Hepatocyte (in vitro differentiated cells): ENCODE measurements at regions not wholly inside any gene's neighbourhood (a gene's known extent, or its start where the extent isn't known, plus 50 kb on each side); places are given as distances from the start of the nearest gene placed in this dataset.

Experiments used
- DNase-seq: peaks from one replicate; pipeline ENCODE4 v3.0.0-alpha.2; 2016; ENCODE audit warnings: low spot score
- H2AFZ ChIP-seq: fragments of 200-600 bp; sonication (generic); 2 replicates; pipeline ENCODE4 v1.6.0; 2016; ENCODE audit warnings: antibody characterized with exemption, mild to moderate bottlenecking
- H3K27ac ChIP-seq: fragments of 200-600 bp; sonication (generic); 2 replicates; pipeline ENCODE4 v1.5.1; 2016; ENCODE audit warnings: mild to moderate bottlenecking
- H3K27me3 ChIP-seq: fragments of 200-600 bp; sonication (generic); 2 replicates; pipeline ENCODE4 v1.6.1; 2016
- H3K36me3 ChIP-seq: fragments of 200-600 bp; sonication (generic); replicated peaks from 2 replicates; pipeline ENCODE4 v1.5.1; 2016; ENCODE audit warnings: low read depth; ENCODE audit not compliant: insufficient read depth
- H3K4me1 ChIP-seq: fragments of 200-600 bp; sonication (generic); 2 replicates; pipeline ENCODE4 v1.5.1; 2016; ENCODE audit warnings: mild to moderate bottlenecking, moderate library complexity; ENCODE audit not compliant: insufficient read depth
- H3K4me2 ChIP-seq: fragments of 200-600 bp; sonication (generic); 2 replicates; pipeline ENCODE4 v1.6.0; 2016
- H3K4me3 ChIP-seq: fragments of 200-600 bp; sonication (generic); 2 replicates; pipeline ENCODE4 v1.5.1; 2016; ENCODE audit warnings: mild to moderate bottlenecking
- H3K79me2 ChIP-seq: fragments of 200-600 bp; sonication (generic); 2 replicates; pipeline ENCODE4 v1.6.0; 2017; ENCODE audit warnings: mild to moderate bottlenecking
- H3K9me2 ChIP-seq: fragments of 200-600 bp; sonication (generic); replicated peaks from 2 replicates; pipeline ENCODE4 v1.6.0; 2017; ENCODE audit warnings: mild to moderate bottlenecking; ENCODE audit not compliant: insufficient read depth
- H3K9me3 ChIP-seq: fragments of 200-600 bp; sonication (generic); 2 replicates; pipeline ENCODE4 v1.5.1; 2016; ENCODE audit warnings: low read depth, mild to moderate bottlenecking
- H4K20me1 ChIP-seq: fragments of 200-600 bp; sonication (generic); 2 replicates; pipeline ENCODE4 v1.6.0; 2016; ENCODE audit warnings: mild to moderate bottlenecking; ENCODE audit not compliant: insufficient read depth, poor library complexity, severe bottlenecking
- EZH2 ChIP-seq: fragments of 200-600 bp; sonication (generic); IDR thresholded peaks from 2 replicates; pipeline ENCODE4 v1.6.1; 2016; ENCODE audit warnings: antibody characterized with exemption, mild to moderate bottlenecking, borderline replicate concordance
- EZH2phosphoT487 ChIP-seq: fragments of 200-600 bp; sonication (generic); IDR thresholded peaks from one replicate; pipeline ENCODE4 v1.6.1; 2018; ENCODE audit warnings: antibody characterized with exemption, mild to moderate bottlenecking, low read depth, moderate library complexity; ENCODE audit not compliant: unreplicated experiment, severe bottlenecking
- WGBS: methylation state at CpG from one replicate; pipeline ENCODE4 v1.1.6; 2016; ENCODE audit warnings: low lambda C conversion rate; ENCODE audit errors: missing lambda C conversion rate; 5-methylcytosine and 5-hydroxymethylcytosine counted together
- TF ChIP-seq, protein P1 (sequence below): fragments of 200-600 bp; sonication (generic); IDR thresholded peaks from 2 replicates; pipeline ENCODE4 v1.5.1; 2016; ENCODE audit warnings: antibody characterized with exemption, mild to moderate bottlenecking; ENCODE audit not compliant: poor library complexity

- whole genome bisulfite sequencing: 85% methylated on average over 1 of the region's 1 CpG
- no peaks in the 10 kb centered on the region for H3K4me1 ChIP-seq
- H3K27ac ChIP-seq: no peak overlapping the region
- H3K4me2 ChIP-seq: no peak overlapping the region
- DNase-seq: no peak
- no peaks in the 10 kb centered on the region for H3K79me2 ChIP-seq
- no peak overlapping the region for H2AFZ ChIP-seq
- H3K27me3 ChIP-seq: no peaks in the 10 kb centered on the region
- no peak for TF ChIP-seq EZH2phosphoT487
- H3K9me2 ChIP-seq: no peaks in the 10 kb centered on the region
- no peak overlapping the region for H3K4me3 ChIP-seq
- no peaks in the 10 kb centered on the region for H3K36me3 ChIP-seq
- peaks cover 6% of the 10 kb centered on the region for H3K9me3 ChIP-seq
- no peaks in the 10 kb centered on the region for H4K20me1 ChIP-seq
Measured at GRCh38 chr5:39491210-39491609, 66.4 kb upstream of the DAB2 start.

GRCh38 chr5:39489263-39489662 is 64.5 kb upstream of the DAB2 start:
- Histone ChIP-seq H3K79me2 (no peaks in the 10 kb centered on the region), H4K20me1 (no peaks in the 10 kb centered on the region), H3K27ac (no peak overlapping the region), H3K36me3 (no peaks in the 10 kb centered on the region), H3K9me3 (peaks cover 6% of the 10 kb centered on the region), H3K4me1 (no peaks in the 10 kb centered on the region), H3K9me2 (no peaks in the 10 kb centered on the region), H3K4me2 (no peak overlapping the region), H3K4me3 (no peak overlapping the region), H2AFZ (no peak overlapping the region), H3K27me3 (no peaks in the 10 kb centered on the region)
- no peak for DNase-seq
- WGBS: 95% methylated on average over 1 of the region's 1 CpG
- TF ChIP-seq, protein P1, sequence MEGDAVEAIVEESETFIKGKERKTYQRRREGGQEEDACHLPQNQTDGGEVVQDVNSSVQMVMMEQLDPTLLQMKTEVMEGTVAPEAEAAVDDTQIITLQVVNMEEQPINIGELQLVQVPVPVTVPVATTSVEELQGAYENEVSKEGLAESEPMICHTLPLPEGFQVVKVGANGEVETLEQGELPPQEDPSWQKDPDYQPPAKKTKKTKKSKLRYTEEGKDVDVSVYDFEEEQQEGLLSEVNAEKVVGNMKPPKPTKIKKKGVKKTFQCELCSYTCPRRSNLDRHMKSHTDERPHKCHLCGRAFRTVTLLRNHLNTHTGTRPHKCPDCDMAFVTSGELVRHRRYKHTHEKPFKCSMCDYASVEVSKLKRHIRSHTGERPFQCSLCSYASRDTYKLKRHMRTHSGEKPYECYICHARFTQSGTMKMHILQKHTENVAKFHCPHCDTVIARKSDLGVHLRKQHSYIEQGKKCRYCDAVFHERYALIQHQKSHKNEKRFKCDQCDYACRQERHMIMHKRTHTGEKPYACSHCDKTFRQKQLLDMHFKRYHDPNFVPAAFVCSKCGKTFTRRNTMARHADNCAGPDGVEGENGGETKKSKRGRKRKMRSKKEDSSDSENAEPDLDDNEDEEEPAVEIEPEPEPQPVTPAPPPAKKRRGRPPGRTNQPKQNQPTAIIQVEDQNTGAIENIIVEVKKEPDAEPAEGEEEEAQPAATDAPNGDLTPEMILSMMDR: no peak
- no peak for TF ChIP-seq EZH2
- TF ChIP-seq EZH2phosphoT487: no peak

- TF ChIP-seq, protein P1: no peak
- TF ChIP-seq EZH2phosphoT487 (no peak), EZH2 (no peak)
- Histone ChIP-seq H3K4me3 (no peak overlapping the region), H3K4me1 (no peaks in the 10 kb centered on the region), H3K79me2 (no peaks in the 10 kb centered on the region), H4K20me1 (no peaks in the 10 kb centered on the region), H3K9me2 (no peaks in the 10 kb centered on the region), H3K27me3 (no peaks in the 10 kb centered on the region), H2AFZ (no peak overlapping the region), H3K36me3 (no peaks in the 10 kb centered on the region), H3K27ac (no peak overlapping the region), H3K4me2 (no peak overlapping the region), H3K9me3 (peaks cover 6% of the 10 kb centered on the region)
- DNase-seq: no peak
- 89% methylated on average over 2 of the region's 2 CpGs for WGBS
Measured at GRCh38 chr5:39486790-39487189, 62.0 kb upstream of the DAB2 start.

GRCh38 chr5:39486361-39486760 is 61.6 kb upstream of the DAB2 start:
- Histone ChIP-seq H3K4me3 (no peak overlapping the region), H3K27ac (no peak overlapping the region), H3K9me2 (no peaks in the 10 kb centered on the region), H3K4me1 (no peaks in the 10 kb centered on the region), H4K20me1 (no peaks in the 10 kb centered on the region), H3K79me2 (no peaks in the 10 kb centered on the region), H3K9me3 (peaks cover 3% of the 10 kb centered on the region), H3K36me3 (no peaks in the 10 kb centered on the region), H2AFZ (no peak overlapping the region), H3K4me2 (no peak overlapping the region), H3K27me3 (no peaks in the 10 kb centered on the region)
- whole genome bisulfite sequencing: 91% methylated on average over 1 of the region's 1 CpG
- TF ChIP-seq, protein P1: no peak
- TF ChIP-seq EZH2phosphoT487 (no peak), EZH2 (no peak)
- no peak for DNase-seq
